NCI-H226 (cell line): ENCODE measurements at regions not wholly inside any gene's neighbourhood (a gene's known extent, or its start where the extent isn't known, plus 50 kb on each side); places are given as distances from the start of the nearest gene placed in this dataset.
"Not testable (repeated sequence)": the region's sequence is repeated elsewhere in the genome, so short reads cannot be mapped to it uniquely, and the experiment has no call there.

ENCODE experiments used
- DNase-seq: peaks from one replicate; pipeline ENCODE4 v3.0.0-alpha.2; 2015

DNA sequence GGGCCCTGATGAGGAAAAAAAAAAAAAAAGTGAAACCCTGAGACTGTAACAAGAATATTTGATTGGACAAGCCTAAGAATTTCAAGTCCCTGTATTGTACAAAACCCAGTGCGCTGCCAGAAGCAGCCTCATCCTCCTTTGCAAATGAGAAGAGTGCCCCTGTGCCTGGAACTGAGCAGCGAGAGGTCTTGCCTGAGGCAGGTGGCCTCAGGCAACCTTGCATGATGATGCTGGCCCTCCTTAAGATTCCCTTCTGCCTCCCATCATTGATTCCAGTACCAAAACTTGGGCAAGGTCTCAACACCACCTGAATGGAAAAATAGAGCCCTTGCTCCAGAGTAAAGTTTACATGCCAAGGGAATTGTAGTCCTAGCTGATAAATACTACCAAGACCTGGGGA is 129.6 kb upstream of the RAB4A start:
- no peak for DNase-seq

DNA sequence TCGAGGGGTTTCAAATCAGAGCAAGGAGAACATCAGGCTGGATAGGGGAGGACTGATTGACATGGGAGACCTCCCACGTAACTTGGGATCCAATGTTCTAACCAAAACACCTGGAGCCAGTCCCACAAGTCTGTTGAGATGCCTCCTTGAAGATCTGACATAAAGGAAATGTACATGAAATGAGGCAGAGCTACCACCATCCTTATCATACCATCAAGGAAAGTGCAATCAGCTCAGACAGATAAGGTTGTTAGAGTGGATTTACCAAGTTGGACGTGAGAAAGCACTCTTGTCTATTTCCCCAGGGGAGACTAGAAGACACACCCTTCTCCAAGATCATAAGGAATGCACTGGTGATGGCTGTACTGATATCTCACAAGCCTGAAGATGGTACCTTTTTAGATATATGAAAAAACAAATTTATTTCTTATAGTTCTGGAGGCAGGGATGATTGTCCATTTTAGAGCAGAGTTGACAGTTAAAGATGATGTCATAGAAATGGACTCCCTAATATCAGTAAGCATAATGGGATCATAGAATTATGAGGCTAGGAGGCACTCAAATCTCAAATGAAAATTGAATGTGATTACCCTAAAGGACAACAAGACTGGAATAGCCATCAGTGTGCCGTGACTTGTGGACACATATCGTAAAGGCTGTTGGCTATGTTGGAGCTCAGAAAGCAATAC is 129.1 kb upstream of the RAB4A start:
- no peak for DNase-seq

DNA sequence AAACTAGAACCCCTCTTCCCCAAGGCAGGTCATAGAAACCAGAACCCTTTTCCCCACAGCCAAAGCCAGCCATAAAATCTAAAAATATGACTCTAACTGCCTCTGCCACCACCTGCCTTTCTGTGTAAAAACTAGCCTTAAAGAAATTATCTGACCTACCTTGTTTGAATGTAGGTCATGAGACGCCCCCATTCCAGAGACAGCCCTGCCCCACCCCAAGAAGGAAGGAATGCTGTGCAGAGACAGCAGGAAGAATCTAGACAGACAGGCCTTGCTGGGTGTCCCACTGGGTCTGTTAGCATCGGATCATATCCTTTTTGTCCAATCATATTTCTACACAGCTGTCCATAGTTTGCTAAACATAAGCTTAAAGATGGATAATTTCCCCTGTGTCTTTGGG is 128.4 kb upstream of the RAB4A start:
- no peak for DNase-seq

DNA sequence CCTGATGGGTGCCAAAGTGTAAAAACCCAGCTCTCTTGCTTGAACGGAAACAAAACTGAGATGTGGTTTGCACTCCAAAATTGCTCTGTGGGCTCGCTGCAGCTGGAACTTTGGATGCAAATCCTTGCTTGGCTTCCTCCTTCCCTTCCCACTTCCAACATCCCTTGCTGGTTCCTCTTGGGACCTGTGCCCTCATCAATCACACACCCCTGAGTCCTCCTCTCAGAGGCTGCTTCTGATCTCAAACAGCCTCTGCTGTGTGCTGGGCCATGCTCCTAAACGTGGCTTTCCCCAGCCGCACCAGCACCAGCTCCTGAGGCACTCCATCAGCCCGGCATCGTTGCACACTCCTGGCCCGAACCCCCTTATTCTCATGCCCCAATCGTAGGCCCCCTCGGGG is 124.3 kb upstream of the RAB4A start:
- DNase-seq, result no peak

DNA sequence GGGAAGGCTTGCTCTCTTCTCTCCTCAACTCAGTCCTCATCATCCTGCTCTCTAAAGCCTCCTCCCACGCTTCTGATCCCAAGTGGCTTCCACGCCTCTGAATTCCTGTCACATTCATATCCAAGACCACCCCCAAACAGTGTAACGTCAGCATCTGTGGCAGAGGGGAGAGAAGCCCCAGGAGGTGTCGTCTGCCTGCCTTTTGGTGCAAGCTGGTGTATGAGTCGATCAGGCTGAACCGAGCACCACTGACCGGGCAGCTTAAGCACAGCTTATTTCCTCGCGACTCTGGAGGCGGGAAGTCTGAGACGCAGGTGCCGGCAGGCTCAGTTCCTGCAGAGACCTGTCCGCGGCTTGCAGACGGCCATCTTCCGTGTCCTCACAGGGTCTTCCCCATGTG is 123.8 kb upstream of the RAB4A start:
- DNase-seq, result no peak

DNA sequence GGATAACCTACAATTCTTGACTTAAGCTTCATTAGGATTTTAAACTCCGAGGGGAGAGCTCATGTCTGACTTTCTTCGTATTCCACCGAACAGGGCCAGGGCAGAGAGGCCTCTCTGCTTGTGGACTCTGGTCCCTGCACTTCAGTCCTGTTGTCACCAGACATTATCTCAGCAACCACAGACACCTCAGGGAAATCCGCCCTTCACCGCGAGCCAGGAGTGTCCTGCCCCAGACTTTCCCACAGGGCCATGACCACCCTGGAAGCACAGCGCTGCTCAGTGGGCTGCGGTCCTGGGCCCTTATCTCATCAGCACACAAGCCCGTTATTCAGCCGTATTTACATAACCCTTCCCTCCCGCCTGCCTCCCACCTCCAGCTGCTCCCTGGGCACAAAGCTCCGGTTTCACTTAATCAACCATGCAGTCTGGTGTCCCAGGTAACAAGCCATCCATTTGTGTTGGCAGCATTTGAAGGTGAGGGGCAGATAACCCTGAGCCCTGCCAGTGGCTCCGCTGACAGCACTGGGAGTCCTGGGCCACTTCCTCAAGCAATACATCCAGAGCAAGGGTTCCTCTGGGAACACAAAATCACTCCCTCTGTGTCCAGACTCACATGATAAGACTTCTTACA is 122.8 kb upstream of the RAB4A start:
- no peak for DNase-seq

DNA sequence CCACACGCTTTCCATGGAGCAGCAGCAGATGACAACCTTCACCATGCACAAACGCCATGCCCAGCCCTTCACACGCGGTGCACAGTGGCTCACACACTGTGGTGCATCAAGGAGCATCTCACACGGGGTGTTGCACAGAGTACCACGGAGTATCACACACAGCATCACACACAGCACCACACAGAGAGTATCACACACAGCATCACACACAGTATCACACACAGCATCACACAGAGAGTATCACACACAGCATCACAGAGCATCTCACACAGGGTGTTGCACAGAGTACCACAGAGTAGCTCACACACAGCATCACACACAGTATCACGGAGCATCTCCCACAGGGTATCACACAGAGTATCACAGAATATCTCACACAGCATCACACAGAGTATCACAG is 122.2 kb upstream of the RAB4A start:
- DNase-seq, result no peak

DNA sequence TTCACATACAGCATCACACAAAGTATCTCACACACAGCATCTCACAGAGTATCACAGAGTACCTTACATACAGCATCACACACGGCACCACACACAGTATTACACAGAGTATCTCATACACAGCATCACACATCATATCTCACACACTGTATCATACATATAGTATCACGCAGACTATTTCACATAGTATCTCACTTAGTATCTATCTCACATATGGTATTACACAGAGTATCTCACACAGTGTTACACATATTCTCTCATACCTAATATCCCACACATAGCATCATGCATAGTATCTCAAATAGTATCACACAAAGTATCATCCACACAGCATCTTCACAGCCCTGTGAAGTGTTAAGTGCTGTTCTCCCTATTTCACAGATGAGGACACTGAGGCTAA is 121.5 kb upstream of the RAB4A start:
- DNase-seq, result no peak

DNA sequence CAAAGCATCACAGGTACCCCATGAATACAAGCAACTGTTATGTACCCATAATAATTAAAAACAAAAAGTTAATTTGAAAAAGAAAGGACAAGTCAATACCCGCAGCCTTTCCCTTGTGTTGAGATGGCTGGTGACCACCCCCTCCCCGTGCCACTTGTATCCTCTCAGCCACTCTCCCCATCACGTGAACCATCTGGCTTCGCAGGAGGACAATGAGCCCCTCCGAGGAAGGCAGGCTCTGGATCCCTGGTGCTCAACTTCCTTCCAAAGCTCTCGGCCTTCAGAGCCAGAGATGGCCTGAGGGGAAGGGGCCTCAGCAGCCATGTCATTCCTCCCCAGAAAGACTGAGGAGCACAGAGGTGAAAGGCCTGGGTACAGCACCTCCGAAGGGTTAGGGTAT is 120.4 kb upstream of the RAB4A start:
- DNase-seq, result no peak

DNA sequence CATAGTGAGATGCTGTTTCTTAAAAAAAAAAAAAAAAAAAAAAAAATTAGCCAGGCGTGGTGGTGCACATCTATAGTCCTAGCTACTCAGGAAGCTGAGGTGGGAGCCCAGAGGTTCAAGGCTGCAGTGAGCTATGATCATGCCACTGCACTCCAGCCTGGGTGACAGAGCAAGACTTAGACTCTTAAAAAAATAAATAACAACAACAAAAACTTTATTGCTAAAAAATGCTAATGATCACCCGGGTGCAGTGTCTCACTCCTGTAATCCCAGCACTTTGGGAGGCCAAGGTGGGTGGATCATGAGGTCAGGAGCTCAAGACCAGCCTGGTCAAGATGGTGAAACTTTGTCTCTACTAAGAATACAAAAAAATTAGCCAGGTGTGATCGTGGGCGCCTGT is 119.5 kb upstream of the RAB4A start:
- DNase-seq, result not testable (repeated sequence)

DNA sequence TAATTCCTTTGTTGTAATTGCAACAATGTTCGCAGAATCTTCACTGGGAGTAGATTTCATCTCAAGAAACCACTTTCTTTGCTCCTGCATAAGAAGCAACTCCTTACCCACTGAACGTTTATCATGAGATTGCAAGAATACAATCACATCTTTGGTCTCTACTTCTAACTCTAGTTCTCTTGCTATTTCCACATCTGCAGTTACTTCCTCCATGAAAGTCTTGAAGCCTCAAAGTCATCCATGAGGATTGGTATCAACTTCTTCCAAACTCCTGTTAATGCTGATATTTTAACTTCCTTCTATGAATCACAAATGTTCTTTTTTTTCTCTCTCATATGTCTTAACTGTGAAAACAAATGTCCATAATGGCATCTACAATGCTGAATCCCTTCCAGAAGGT is 118.6 kb upstream of the RAB4A start:
- no peak for DNase-seq

DNA sequence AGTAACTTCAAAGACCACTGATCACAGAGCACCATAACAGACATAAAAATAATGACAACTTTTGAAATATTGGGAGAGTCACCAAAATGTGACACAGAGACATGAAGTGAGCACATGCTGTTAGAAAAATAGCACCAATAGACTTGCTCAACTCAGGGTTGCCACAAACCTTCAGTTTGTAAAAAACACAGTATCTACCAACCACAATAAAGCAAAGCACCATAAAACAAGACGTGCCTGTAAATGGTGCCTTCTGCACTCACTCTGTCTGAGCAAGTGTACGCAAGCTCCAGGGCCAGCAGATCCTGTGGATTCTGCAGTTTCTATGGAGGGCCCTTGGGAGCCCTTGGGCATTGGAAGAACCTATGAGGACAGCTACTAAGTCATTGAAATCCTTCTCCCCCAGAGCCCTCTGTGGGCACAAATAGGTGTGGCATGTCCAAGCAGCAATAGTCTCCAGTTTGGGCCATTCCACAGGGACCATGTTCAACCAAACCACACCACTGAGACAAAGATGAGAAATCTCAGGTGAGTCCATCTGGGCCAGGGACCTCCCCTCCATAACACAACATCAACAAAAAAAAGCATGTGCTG is 116.9 kb upstream of the RAB4A start:
- DNase-seq, result no peak

DNA sequence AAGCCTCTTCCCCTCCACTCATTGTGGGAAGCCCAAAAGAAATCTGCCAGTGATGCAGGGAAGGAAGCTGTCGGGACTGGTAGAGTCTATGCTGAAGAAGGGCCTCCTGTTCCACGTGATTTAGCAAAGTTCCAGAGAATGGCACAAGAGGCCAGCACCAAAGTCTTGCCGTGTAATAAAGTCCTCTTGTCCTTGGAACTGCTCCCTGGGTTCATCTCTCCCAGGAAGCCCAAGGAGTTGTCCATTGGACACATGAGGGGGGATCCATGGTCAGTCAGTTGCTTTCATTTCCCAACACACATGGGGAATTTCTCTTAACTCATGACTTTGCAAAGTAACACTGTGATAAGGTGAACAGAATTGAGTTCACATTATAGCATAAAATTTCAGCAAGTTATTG is 116.1 kb upstream of the RAB4A start:
- no peak for DNase-seq

DNA sequence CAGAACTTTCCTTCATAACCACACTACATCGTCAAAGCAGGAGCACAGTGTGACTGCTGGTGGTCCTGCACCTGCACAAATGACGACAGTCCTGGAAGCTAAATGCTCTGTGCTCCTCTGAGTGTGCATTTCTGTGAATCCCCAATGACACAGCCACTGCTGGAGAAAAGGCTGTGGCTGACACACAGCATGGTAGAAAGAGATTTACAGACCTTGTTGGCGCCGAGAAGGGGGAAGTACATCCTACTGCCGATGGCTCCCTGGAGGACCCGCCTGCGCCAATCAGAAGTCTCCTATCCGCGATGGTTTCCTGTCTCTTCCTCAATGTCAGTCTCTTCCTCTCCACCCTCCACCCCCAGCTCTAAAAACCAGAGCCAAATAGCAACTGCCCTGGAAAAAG is 115.4 kb upstream of the RAB4A start:
- DNase-seq, result no peak

DNA sequence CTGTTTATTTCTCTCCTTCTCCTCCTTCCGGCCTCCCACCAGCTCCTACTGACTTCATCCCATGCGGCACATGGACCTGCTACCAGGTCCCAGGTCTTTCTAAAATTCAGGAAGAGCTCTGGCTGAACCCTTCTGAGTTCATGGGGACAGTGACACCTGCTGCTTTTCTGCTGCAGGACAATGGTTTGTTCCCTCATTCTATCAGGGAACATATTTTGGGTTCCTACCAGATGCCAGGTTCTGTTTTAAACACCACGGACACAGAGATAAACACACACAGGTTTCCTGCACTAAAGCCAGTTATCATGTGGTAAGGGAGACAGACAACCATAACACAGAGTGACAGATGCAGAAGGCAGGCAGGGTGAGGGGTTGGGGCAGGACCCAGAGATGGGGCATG is 114.0 kb upstream of the RAB4A start:
- DNase-seq, result no peak

DNA sequence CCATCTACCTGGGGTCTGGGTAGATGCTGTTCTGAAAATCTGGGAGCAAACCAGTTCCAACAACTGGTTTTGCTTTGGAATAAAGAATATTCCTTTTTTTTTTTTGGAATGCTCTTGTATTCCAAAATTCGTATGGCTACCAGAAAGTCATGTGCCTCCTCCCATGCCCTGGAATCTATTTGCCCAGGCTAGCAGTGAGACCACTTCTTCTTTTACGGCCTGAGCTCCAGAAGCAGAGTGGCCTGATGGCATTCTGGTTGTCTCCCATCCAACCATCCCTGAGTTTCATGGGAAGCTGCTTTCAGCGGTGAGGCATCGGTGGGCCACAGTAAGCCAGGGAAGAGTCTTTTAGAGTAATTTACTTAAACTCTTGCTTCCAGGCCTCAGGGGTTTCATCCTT is 113.4 kb upstream of the RAB4A start:
- no peak for DNase-seq

DNA sequence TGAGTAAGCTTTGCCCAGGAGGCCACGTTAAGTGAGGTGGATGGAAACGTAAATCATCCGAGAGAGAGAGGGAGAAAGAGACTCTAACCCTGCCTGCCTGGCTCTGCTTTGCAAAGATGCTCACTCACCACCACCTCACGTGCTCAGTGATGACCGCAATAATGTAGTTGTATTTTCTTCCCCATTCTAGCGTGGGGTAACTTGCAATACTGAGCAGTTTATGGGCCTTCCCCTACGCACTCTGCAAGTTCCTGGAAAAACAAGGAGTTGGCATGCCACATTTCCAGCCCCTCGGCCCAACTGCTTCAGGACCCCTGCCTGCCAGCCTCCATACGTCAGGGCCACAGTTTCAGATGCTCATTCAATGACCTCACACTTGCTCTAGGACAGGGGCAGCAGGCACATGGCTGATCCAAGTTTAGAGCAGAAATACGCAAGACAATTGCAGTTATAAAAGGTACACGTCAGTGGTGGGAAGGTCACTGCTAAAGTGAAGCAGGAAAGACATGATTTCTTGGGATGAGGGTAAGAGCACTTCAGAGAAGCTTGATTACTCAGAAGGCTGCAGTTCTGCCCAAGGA is 112.5 kb upstream of the RAB4A start:
- DNase-seq, result no peak

DNA sequence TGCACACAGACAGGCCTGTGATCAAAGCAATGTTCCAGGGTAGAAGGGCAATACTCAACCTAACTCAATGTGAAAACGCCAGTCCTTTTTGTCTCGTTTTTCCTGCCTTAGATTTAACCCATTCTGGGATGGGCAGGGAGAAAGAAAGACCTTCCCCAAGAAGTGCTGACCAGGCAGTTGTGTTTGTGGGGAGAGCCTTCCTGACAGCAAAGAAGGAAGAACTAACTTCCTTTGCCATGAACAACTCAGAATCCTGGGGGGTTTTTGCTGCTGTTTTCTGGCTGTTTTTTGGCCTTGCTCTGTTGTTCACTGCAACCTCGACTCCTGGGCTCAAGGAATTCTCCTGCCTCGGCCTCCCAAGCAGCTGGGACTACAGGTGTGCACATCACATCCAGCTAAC is 112.0 kb upstream of the RAB4A start:
- no peak for DNase-seq

DNA sequence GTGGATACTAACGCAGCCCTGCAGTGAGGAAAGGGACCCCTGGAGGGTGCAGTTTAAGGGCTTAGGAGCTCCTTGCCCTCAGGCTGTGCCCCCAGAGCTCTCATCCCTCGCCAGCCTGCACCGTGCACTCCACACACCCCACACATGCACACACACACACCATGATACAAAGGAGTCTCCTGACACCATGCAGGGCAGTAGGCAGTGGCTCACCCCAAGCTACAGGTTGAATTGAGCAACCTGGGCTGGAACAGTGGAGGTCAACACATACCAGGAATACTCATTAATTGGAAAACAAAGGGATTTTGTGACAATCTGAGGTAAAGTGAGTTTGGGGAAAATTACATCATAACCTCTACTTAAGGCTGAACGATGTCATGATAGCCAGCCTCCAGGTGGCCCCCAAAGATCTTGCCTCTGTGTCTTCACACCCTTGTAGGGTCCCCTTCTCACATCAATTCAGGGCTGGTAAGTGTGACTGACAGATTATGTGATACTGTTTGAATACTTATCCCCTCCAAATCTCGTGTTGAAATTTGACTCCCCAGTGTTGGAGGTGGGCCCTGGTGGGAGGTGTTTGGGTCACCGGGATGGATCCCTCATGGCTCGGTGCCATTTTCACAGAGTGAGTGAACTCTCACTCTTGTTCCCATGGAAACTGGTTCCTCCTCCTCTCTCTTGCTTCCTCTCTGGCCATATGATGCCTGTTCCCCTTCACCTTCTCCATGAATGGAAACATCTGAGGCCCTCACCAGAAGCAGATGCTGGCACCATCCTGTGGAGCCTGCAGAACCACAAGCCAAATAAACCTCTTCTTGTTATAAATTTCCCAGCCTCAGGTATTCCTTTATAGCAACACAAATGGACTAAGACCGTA is 111.0 kb upstream of the RAB4A start:
- DNase-seq, result no peak

DNA sequence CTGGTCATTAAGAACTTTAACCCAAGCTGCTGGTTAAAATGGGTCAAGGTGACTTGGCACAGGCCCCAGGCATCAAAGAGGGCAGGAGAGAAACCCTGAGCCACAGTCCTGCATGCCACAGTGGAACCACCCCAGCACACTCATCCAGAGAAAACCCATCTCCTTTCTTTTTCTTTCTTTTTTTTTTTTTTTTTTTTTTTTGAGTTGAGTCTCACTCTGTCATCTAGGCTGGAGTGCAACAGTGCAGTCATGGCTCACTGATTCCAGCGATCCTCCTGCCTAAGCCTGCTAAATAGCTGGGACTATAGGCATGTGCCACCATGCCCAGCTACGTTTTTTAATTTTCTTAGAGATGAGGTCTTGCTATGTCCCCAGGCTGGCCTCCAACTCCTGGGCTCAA is 109.2 kb upstream of the RAB4A start:
- no peak for DNase-seq

DNA sequence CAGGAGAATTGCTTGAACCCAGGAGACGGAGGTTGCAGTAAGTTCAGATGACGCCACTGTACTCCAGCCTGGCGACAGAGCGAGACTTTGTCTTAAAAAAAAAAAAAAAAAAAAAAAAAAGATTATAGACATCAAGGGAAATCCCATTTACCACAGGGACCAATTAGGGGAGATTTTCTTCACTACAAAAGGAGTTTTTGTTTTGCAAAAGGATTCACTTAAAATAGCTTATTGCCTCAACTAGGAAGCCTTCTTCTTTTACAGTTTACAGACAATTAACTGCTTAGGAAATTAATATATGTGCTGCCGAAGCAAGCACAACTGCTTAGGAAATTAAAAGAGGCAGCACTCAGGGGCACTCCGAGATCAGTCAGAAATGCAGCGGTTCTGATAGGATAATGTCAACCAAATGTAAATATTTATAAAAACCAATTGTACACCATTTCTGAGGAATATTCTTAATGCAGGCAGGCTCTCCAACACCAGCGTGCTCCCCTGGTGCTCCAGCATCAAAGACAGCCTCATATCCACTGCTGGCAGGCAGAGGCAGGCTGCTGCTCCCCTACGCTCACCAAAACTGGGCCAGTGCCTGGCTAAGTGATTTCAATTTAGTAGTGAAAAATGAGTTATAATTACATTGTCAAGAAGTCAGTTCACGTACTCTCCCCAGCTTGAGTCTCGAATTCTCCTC is 107.9 kb upstream of the RAB4A start:
- no peak for DNase-seq

DNA sequence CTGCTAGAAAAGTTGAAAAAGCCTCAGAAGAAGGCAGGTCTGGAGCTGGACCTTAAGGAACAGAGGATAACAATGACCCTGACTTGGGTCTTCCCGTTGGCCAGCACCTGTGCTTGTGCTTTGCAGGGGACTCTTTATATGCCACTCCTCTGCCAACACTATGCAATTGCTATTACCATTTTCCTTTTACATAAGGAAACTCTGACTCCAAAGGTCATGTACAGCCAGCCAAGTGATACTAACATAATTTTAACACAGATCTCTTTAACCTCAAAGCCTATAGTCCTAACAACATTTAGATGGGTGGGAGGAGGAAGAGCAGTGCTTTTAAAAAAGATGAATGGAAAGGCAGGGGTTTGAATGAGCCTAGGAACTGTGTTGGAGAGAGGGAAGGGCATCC is 106.6 kb upstream of the RAB4A start:
- DNase-seq, result no peak
